SK-N-SH treated with all-trans-retinoic acid at 6 μM for 48 hours (cell line): ENCODE measurements at regions not wholly inside any gene's neighbourhood (a gene's known extent, or its start where the extent isn't known, plus 50 kb on each side); places are given as distances from the start of the nearest gene placed in this dataset.

ENCODE experiments used
- ATAC-seq: fragments of 200-7000 bp; cut with Tn5 transposase; 3 replicates; pipeline ENCODE4 v1.9.1; 2020; ENCODE audit warnings: mild to moderate bottlenecking, moderate library complexity
- ARNTL ChIP-seq: fragments of 450-650 bp; formaldehyde crosslinking; IDR thresholded peaks from 2 replicates; pipeline ENCODE4 v1.5.0; 2020; ENCODE audit warnings: low read depth, mild to moderate bottlenecking, moderate library complexity, borderline replicate concordance
- BACH2 ChIP-seq: fragments of 250-450 bp; sonication (Bioruptor Pico); IDR thresholded peaks from 2 replicates; pipeline ENCODE4 v1.9.0; 2021; ENCODE audit warnings: mild to moderate bottlenecking, borderline replicate concordance
- CSDC2 ChIP-seq: fragments of 250-450 bp; sonication (Bioruptor Pico); IDR thresholded peaks from 2 replicates; pipeline ENCODE4 v1.5.0; 2020; ENCODE audit warnings: mild to moderate bottlenecking, moderate library complexity
- CSRNP3 ChIP-seq: fragments of 250-450 bp; sonication (Bioruptor Pico); IDR thresholded peaks from 2 replicates; pipeline ENCODE4 v1.5.1; 2021; ENCODE audit warnings: mild to moderate bottlenecking, moderate library complexity
- ESRRG ChIP-seq: fragments of 250-450 bp; sonication (Bioruptor Pico); IDR thresholded peaks from 2 replicates; pipeline ENCODE4 v1.6.1; 2021; ENCODE audit warnings: mild to moderate bottlenecking
- ISL1 ChIP-seq: fragments of 250-450 bp; sonication (Bioruptor Pico); IDR thresholded peaks from 2 replicates; pipeline ENCODE4 v2.1.2; 2022; ENCODE audit warnings: mild to moderate bottlenecking, moderate library complexity
- OSR1 ChIP-seq: fragments of 250-450 bp; sonication (Bioruptor Pico); IDR thresholded peaks from 2 replicates; pipeline ENCODE4 v1.8.0; 2022; ENCODE audit warnings: moderate library complexity, mild to moderate bottlenecking, inconsistent platforms
- POU6F1 ChIP-seq: fragments of 250-450 bp; sonication (Bioruptor Pico); IDR thresholded peaks from 2 replicates; pipeline ENCODE4 v1.8.0; 2021; ENCODE audit warnings: low read depth, mild to moderate bottlenecking, moderate library complexity, borderline replicate concordance
- PPARA ChIP-seq: fragments of 250-450 bp; sonication (Bioruptor Pico); IDR thresholded peaks from 2 replicates; pipeline ENCODE4 v1.5.0; 2020; ENCODE audit warnings: mild to moderate bottlenecking, borderline replicate concordance
- RARB ChIP-seq: fragments of 250-450 bp; sonication (Bioruptor Pico); IDR thresholded peaks from 2 replicates; pipeline ENCODE4 v1.8.0; 2021; ENCODE audit warnings: mild to moderate bottlenecking, moderate library complexity
- SNAI2 ChIP-seq: fragments of 250-450 bp; sonication (Bioruptor Pico); IDR thresholded peaks from 2 replicates; pipeline ENCODE4 v1.5.0; 2020; ENCODE audit warnings: mild to moderate bottlenecking, moderate library complexity
- ZC3H10 ChIP-seq: fragments of 250-450 bp; sonication (Bioruptor Pico); IDR thresholded peaks from 2 replicates; pipeline ENCODE4 v1.5.1; 2021; ENCODE audit warnings: mild to moderate bottlenecking, moderate library complexity
- ZFP3 ChIP-seq: fragments of 250-450 bp; sonication (Bioruptor Pico); IDR thresholded peaks from 2 replicates; pipeline ENCODE4 v1.5.0; 2020; ENCODE audit warnings: mild to moderate bottlenecking, moderate library complexity
- ZFP30 ChIP-seq: fragments of 450-650 bp; formaldehyde crosslinking; IDR thresholded peaks from 2 replicates; pipeline ENCODE4 v1.5.0; 2022; ENCODE audit warnings: mild to moderate bottlenecking, moderate library complexity
- ZNF565 ChIP-seq: fragments of 450-650 bp; formaldehyde crosslinking; conservative IDR thresholded peaks from 2 replicates; pipeline ENCODE4 v1.5.0; 2020; ENCODE audit warnings: low read depth, mild to moderate bottlenecking, moderate library complexity
- ZNF70 ChIP-seq: fragments of 450-650 bp; formaldehyde crosslinking; IDR thresholded peaks from 2 replicates; pipeline ENCODE4 v1.5.0; 2020; ENCODE audit warnings: mild to moderate bottlenecking, moderate library complexity
- ZNF8 ChIP-seq: fragments of 450-650 bp; formaldehyde crosslinking; IDR thresholded peaks from 2 replicates; pipeline ENCODE4 v1.5.0; 2020; ENCODE audit warnings: mild to moderate bottlenecking, moderate library complexity
- TF ChIP-seq, protein P1 (sequence below): fragments of 250-450 bp; sonication (Bioruptor Pico); IDR thresholded peaks from 2 replicates; pipeline ENCODE4 v1.8.0; 2020; ENCODE audit warnings: mild to moderate bottlenecking, moderate library complexity, borderline replicate concordance
- TF ChIP-seq, protein P2 (sequence below): fragments of 250-450 bp; sonication (Bioruptor Pico); IDR thresholded peaks from 2 replicates; pipeline ENCODE4 v1.5.0; 2020; ENCODE audit warnings: mild to moderate bottlenecking, moderate library complexity
- TF ChIP-seq, protein P3 (sequence below): fragments of 250-450 bp; sonication (Bioruptor Pico); IDR thresholded peaks from 2 replicates; pipeline ENCODE4 v1.5.1; 2020; ENCODE audit warnings: low read depth, mild to moderate bottlenecking, moderate library complexity

GRCh38 chr2:19818543-19818942, 83.2 kb downstream of the TTC32 start:
- TF ChIP-seq CSRNP3 (CRISPR knock-in tag) (no peak), ZFP30 (no peak), ZFP3 (no peak), ZNF70 (no peak)
- TF ChIP-seq, protein P1, sequence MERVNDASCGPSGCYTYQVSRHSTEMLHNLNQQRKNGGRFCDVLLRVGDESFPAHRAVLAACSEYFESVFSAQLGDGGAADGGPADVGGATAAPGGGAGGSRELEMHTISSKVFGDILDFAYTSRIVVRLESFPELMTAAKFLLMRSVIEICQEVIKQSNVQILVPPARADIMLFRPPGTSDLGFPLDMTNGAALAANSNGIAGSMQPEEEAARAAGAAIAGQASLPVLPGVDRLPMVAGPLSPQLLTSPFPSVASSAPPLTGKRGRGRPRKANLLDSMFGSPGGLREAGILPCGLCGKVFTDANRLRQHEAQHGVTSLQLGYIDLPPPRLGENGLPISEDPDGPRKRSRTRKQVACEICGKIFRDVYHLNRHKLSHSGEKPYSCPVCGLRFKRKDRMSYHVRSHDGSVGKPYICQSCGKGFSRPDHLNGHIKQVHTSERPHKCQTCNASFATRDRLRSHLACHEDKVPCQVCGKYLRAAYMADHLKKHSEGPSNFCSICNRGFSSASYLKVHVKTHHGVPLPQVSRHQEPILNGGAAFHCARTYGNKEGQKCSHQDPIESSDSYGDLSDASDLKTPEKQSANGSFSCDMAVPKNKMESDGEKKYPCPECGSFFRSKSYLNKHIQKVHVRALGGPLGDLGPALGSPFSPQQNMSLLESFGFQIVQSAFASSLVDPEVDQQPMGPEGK (CRISPR knock-in tag) = no peak
- TF ChIP-seq, all 23 proteins: peak for 0
- ATAC-seq = no peak

- ATAC-seq = no peak
- no peak for TF ChIP-seq ZNF8 (CRISPR knock-in tag)
- no peak for TF ChIP-seq ARNTL (CRISPR knock-in tag)
- TF ChIP-seq CSRNP3 (CRISPR knock-in tag) = no peak
- TF ChIP-seq ISL1 (CRISPR knock-in tag) = no peak
- TF ChIP-seq POU6F1 (CRISPR knock-in tag) = no peak
Observed at GRCh38 chr2:19818039-19818438, 83.7 kb downstream of the TTC32 start.

- no peak for ATAC-seq
- TF ChIP-seq CSRNP3 (CRISPR knock-in tag) (no peak), ESRRG (CRISPR knock-in tag) (no peak), RARB (no peak), ZFP3 (no peak), ARNTL (CRISPR knock-in tag) (no peak)
- TF ChIP-seq, all 23 proteins: peak for 0
Observed at GRCh38 chr2:19815746-19816145, 86.0 kb downstream of the TTC32 start.

DNA sequence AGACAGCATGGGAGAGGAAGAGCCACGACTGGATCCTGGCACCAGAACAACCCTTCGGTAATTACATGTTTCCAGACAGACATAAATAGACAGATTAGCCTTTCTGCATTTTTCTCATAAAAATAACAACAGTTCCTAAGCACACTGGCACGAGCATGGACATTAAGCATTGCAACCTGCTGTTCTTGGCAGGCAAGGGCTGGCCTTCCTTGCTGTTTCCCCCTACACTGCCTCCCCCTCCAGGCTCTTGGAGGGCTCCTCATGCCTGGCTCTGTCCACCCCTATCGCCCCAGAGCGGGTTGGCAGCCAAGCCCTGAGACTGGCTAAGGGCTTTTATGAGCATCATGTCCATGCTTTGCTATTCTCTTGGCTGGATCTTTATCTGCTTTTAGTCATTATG, 89.6 kb downstream of the TTC32 start:
- TF ChIP-seq CSDC2 (CRISPR knock-in tag) (no peak), ZNF8 (CRISPR knock-in tag) (no peak), ZFP3 (no peak), SNAI2 (CRISPR knock-in tag) (no peak), OSR1 (CRISPR knock-in tag) (no peak), ARNTL (CRISPR knock-in tag) (no peak), ZNF70 (no peak), ZNF565 (no peak), PPARA (no peak), BACH2 (no peak), ISL1 (CRISPR knock-in tag) (no peak), RARB (no peak), ZC3H10 (CRISPR knock-in tag) (no peak), ESRRG (CRISPR knock-in tag) (no peak)
- TF ChIP-seq, protein P2, sequence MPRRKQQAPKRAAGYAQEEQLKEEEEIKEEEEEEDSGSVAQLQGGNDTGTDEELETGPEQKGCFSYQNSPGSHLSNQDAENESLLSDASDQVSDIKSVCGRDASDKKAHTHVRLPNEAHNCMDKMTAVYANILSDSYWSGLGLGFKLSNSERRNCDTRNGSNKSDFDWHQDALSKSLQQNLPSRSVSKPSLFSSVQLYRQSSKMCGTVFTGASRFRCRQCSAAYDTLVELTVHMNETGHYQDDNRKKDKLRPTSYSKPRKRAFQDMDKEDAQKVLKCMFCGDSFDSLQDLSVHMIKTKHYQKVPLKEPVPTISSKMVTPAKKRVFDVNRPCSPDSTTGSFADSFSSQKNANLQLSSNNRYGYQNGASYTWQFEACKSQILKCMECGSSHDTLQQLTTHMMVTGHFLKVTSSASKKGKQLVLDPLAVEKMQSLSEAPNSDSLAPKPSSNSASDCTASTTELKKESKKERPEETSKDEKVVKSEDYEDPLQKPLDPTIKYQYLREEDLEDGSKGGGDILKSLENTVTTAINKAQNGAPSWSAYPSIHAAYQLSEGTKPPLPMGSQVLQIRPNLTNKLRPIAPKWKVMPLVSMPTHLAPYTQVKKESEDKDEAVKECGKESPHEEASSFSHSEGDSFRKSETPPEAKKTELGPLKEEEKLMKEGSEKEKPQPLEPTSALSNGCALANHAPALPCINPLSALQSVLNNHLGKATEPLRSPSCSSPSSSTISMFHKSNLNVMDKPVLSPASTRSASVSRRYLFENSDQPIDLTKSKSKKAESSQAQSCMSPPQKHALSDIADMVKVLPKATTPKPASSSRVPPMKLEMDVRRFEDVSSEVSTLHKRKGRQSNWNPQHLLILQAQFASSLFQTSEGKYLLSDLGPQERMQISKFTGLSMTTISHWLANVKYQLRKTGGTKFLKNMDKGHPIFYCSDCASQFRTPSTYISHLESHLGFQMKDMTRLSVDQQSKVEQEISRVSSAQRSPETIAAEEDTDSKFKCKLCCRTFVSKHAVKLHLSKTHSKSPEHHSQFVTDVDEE = no peak
- TF ChIP-seq, protein P1 (CRISPR knock-in tag) = no peak
- TF ChIP-seq, protein P3, sequence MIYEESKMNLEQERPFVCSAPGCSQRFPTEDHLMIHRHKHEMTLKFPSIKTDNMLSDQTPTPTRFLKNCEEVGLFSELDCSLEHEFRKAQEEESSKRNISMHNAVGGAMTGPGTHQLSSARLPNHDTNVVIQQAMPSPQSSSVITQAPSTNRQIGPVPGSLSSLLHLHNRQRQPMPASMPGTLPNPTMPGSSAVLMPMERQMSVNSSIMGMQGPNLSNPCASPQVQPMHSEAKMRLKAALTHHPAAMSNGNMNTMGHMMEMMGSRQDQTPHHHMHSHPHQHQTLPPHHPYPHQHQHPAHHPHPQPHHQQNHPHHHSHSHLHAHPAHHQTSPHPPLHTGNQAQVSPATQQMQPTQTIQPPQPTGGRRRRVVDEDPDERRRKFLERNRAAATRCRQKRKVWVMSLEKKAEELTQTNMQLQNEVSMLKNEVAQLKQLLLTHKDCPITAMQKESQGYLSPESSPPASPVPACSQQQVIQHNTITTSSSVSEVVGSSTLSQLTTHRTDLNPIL (CRISPR knock-in tag) = no peak
- no peak for ATAC-seq
